MM.1S (cell line): ENCODE measurements at regions not wholly inside any gene's neighbourhood (a gene's known extent, or its start where the extent isn't known, plus 50 kb on each side); places are given as distances from the start of the nearest gene placed in this dataset.

Source experiments
- EZH2phosphoT487 ChIP-seq: fragments of 300-600 bp; sonication (generic); IDR thresholded peaks from 2 replicates; pipeline ENCODE4 v1.6.1; 2018; ENCODE audit warnings: antibody characterized with exemption, low read length
- TF ChIP-seq, protein P1 (sequence below): fragments of 300-600 bp; sonication (generic); IDR thresholded peaks from 2 replicates; pipeline ENCODE4 v1.5.1; 2016; ENCODE audit warnings: antibody characterized with exemption, low read length, mixed read lengths

DNA sequence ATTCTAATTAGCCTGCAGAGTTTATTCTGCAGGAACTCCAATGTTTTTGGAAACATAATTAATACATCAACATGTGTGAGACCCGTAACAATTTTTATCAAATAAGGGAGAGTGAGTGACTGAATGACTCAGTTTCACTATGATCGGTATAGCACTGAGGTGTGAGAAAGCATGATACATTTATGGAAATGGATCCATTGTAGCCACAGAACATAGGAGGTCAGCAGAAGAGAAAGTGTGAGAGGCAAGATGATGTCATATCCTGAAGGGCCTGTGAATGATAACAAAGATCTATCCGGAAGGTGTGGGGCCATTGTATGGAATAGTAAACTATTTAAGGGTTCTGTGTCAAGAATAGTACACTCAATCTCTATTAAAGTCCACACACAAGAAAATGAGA, 1406.1 kb upstream of the TENM4 start:
- TF ChIP-seq, protein P1, sequence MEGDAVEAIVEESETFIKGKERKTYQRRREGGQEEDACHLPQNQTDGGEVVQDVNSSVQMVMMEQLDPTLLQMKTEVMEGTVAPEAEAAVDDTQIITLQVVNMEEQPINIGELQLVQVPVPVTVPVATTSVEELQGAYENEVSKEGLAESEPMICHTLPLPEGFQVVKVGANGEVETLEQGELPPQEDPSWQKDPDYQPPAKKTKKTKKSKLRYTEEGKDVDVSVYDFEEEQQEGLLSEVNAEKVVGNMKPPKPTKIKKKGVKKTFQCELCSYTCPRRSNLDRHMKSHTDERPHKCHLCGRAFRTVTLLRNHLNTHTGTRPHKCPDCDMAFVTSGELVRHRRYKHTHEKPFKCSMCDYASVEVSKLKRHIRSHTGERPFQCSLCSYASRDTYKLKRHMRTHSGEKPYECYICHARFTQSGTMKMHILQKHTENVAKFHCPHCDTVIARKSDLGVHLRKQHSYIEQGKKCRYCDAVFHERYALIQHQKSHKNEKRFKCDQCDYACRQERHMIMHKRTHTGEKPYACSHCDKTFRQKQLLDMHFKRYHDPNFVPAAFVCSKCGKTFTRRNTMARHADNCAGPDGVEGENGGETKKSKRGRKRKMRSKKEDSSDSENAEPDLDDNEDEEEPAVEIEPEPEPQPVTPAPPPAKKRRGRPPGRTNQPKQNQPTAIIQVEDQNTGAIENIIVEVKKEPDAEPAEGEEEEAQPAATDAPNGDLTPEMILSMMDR: no peak
- no peak for TF ChIP-seq EZH2phosphoT487
